B cell (primary cell): ENCODE measurements at regions not wholly inside any gene's neighbourhood (a gene's known extent, or its start where the extent isn't known, plus 50 kb on each side); places are given as distances from the start of the nearest gene placed in this dataset.

Experiments
- CTCF ChIP-seq: fragments of 200-600 bp; IDR thresholded peaks from one replicate; pipeline ENCODE4 v1.8.0; 2022; ENCODE audit warnings: antibody characterized with exemption, mild to moderate bottlenecking
- EZH2 ChIP-seq: IDR thresholded peaks from 2 replicates; pipeline ENCODE4 v1.6.1; 2012; ENCODE audit warnings: borderline replicate concordance, low read depth, mild to moderate bottlenecking, moderate library complexity, low read length; ENCODE audit not compliant: insufficient read depth, poor library complexity, severe bottlenecking

- TF ChIP-seq CTCF = no peak
- TF ChIP-seq EZH2 = no peak
These were observed 313.5 kb downstream of the TCERG1L start for GRCh38 chr10:130998046-130998435.
